Progenitor cell of endocrine pancreas (in vitro differentiated cells): ENCODE measurements at regions not wholly inside any gene's neighbourhood (a gene's known extent, or its start where the extent isn't known, plus 50 kb on each side); places are given as distances from the start of the nearest gene placed in this dataset.

ENCODE experiments used
- DNase-seq: peaks from one replicate; pipeline ENCODE4 v3.0.0; 2021; ENCODE audit warnings: low spot score; ENCODE audit not compliant: unreplicated experiment
- H3K27ac Mint-ChIP-seq: 2 replicates; pipeline ENCODE4 v1.8.0; 2021; ENCODE audit warnings: mild to moderate bottlenecking, moderate library complexity, mixed read lengths
- H3K27me3 Mint-ChIP-seq: 2 replicates; pipeline ENCODE4 v1.8.0; 2021; ENCODE audit warnings: mixed read lengths
- H3K36me3 Mint-ChIP-seq: 2 replicates; pipeline ENCODE4 v1.8.0; 2022; ENCODE audit warnings: mixed read lengths; ENCODE audit not compliant: insufficient read depth
- H3K4me1 Mint-ChIP-seq: 2 replicates; pipeline ENCODE4 v1.8.0; 2021; ENCODE audit warnings: low read depth, mixed read lengths
- H3K4me3 Mint-ChIP-seq: 2 replicates; pipeline ENCODE4 v1.8.0; 2021; ENCODE audit warnings: low read depth, mild to moderate bottlenecking, moderate library complexity, mixed read lengths
- H3K9me3 Mint-ChIP-seq: 2 replicates; pipeline ENCODE4 v1.8.0; 2021; ENCODE audit warnings: low read depth, mixed read lengths
- TF ChIP-seq, protein P1 (sequence below): fragments of 200-600 bp; sonication (generic); IDR thresholded peaks from one replicate; pipeline ENCODE4 v1.5.0; 2021; ENCODE audit warnings: antibody characterized with exemption, mild to moderate bottlenecking; ENCODE audit not compliant: unreplicated experiment

DNA sequence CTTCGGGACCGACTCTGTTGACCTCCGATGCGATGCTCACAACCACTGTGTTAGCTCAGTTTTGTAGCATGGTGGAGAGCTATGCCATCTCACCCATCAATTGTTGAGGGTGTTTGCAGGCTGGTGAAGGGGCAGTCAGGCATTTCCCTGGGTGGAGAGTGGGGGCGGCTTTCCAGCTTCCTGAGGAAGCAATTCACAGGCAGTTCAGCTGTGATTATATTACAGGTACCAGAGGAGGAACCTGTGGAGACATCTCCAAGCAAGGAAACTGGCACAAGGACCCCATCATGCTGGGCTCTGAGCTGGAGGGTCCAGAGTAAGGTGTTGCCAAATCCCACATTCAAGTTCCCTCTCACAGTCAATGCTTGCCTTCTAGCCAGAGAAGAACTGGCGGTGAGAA is 166.0 kb upstream of the ZNF536 start:
- H3K27ac Mint-ChIP-seq: no peak overlapping the region

DNA sequence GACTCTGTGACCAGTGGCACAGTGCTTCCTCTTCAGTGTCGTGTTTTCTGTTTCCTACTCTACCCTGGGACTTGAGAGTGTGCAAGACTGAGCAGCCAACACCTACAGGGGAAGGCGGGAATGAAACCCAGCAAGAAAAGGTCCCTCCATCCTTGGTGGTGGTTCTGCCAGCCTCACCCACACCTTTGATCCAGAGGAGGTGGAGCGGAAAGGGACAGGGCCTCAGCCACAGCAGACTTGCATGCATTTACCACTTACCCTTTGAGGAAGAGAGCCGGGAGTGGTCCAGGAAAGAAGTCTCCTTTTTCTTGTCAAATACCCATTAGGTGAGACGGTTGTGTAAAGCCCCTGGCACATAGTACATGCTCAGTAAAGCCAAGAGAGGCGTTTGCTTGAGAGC is 164.8 kb upstream of the ZNF536 start:
- H3K9me3 Mint-ChIP-seq: peaks cover 3% of the 10 kb centered on the region
- no peak overlapping the region for H3K4me3 Mint-ChIP-seq
- no peak for DNase-seq

More for the DNA sequence above, 166.0 kb upstream of the ZNF536 start:
- Mint-ChIP-seq H3K36me3 (no peaks in the 10 kb centered on the region), H3K9me3 (peaks cover 3% of the 10 kb centered on the region), H3K27me3 (peaks cover 21% of the 10 kb centered on the region), H3K4me3 (no peak overlapping the region), H3K4me1 (no peaks in the 10 kb centered on the region)
- TF ChIP-seq, protein P1, sequence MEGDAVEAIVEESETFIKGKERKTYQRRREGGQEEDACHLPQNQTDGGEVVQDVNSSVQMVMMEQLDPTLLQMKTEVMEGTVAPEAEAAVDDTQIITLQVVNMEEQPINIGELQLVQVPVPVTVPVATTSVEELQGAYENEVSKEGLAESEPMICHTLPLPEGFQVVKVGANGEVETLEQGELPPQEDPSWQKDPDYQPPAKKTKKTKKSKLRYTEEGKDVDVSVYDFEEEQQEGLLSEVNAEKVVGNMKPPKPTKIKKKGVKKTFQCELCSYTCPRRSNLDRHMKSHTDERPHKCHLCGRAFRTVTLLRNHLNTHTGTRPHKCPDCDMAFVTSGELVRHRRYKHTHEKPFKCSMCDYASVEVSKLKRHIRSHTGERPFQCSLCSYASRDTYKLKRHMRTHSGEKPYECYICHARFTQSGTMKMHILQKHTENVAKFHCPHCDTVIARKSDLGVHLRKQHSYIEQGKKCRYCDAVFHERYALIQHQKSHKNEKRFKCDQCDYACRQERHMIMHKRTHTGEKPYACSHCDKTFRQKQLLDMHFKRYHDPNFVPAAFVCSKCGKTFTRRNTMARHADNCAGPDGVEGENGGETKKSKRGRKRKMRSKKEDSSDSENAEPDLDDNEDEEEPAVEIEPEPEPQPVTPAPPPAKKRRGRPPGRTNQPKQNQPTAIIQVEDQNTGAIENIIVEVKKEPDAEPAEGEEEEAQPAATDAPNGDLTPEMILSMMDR: no peak
- no peak for DNase-seq

DNA sequence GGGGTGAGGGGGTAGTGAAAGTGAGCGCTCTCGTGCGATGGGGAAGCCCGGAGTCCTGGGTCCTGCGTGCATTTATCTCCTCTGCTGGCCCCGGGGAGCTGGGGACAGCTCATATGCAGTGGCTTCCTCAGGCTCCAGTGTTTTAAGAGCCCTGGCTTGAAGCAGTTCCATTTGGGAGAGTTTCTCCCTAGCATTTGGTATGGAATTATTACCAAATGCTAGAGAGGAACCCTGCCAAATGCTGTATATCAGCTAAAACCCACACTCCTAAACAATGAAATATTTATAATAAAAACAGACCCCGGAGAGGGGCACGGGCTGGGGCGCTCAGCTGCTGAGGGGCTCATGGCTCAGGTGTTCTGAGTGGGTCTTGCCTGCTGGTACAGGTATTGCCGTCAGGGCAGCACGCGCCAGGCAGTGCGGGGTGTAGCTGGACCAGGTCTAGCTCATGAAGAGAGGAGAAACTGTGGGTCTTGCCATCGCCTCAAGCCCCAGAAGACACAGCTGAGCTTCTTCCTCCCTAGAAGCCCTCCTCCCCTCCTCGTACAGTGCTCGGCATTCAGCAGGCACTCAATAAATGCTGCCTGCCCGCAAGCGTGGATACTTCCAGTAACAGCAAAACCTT is 163.6 kb upstream of the ZNF536 start:
- TF ChIP-seq, protein P1: no peak
- Mint-ChIP-seq H3K27me3 (peaks cover 29% of the 10 kb centered on the region), H3K4me1 (no peaks in the 10 kb centered on the region), H3K27ac (no peak overlapping the region), H3K4me3 (no peak overlapping the region), H3K9me3 (peaks cover 3% of the 10 kb centered on the region), H3K36me3 (no peaks in the 10 kb centered on the region)
- DNase-seq: no peak

More for the DNA sequence above, 164.8 kb upstream of the ZNF536 start:
- TF ChIP-seq, protein P1: no peak
- Mint-ChIP-seq H3K27ac (no peak overlapping the region), H3K27me3 (peaks cover 24% of the 10 kb centered on the region), H3K4me1 (no peaks in the 10 kb centered on the region), H3K36me3 (no peaks in the 10 kb centered on the region)

DNA sequence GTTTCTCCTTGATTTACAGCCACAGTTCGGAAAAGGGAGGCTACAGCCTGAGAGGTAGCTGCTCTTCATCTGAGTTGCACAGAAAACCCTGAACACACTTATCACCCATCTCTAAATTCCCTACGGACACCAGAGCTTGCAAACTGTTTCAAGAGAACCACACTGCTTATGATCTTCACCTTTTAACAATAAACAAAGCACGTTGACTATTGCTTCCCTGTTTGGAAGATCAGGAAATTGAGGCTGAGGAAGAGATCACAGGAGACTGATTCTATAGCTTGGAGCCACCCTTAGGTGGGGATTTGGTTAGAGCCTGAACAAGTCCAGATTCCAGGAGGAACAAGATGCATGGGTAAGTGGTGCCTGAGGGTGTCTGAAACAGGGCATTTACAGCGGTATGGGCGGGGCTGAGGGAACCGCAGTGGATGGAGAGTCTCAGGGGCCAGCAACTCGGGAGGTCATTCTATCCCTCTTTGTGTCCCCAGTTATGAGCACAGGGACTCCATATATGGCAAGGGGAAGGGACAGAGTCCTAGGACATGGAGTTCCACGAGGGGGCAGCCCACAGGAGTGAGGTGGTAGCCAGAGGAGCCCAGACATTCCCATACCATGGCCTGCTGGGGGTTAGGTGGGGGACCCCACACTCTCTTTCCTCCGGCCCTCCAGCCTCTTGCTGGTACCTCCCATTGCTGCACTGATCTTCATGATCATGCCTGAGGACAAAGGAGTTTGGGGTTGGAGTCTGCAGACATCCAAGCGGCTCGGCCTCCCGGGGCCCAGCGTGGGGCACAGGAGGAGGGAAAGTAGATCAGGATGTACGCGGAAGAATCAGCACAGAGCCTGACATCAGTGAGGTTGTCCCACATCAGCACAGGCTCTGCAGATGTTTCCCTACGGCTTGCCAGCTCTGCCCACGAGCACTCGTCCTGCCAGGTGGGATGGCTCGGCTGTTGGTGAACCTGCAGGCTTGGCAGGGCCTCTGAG is 162.3 kb upstream of the ZNF536 start:
- Mint-ChIP-seq H3K36me3 (no peaks in the 10 kb centered on the region), H3K27me3 (peaks cover 35% of the 10 kb centered on the region), H3K9me3 (peaks cover 3% of the 10 kb centered on the region), H3K4me1 (no peaks in the 10 kb centered on the region), H3K27ac (no peak overlapping the region), H3K4me3 (no peak overlapping the region)
- TF ChIP-seq, protein P1: no peak
- no peak for DNase-seq

DNA sequence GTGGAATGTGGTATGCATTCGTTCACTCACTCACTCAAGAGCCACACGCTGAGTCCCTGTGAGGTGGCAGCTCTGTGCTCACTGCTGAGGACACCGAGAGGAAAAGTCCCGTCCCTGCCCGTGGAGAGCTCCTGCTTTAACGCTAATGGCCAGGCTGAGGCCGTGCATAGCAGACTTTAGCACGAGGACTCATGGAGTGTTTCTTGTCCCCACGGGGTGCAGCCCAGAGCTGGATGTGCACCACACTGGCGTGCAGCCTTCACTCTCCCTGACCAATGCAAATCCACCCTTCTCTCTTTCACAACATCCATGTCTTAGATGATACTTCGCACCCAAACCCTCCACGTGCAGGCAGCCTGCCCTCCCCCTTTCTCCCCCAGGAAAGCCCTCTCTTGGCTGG is 159.6 kb upstream of the ZNF536 start:
- Mint-ChIP-seq H3K27ac (no peak overlapping the region), H3K4me3 (no peak overlapping the region)
- no peak for DNase-seq

More for the DNA sequence above, 159.6 kb upstream of the ZNF536 start:
- TF ChIP-seq, protein P1: no peak
- Mint-ChIP-seq H3K4me1 (no peaks in the 10 kb centered on the region), H3K27me3 (peaks cover 46% of the 10 kb centered on the region), H3K36me3 (no peaks in the 10 kb centered on the region), H3K9me3 (no peaks in the 10 kb centered on the region)
